ENCODE measurements at regions not wholly inside any gene's neighbourhood (a gene's known extent, or its start where the extent isn't known, plus 50 kb on each side); places are given as distances from the start of the nearest gene placed in this dataset.

DNA sequence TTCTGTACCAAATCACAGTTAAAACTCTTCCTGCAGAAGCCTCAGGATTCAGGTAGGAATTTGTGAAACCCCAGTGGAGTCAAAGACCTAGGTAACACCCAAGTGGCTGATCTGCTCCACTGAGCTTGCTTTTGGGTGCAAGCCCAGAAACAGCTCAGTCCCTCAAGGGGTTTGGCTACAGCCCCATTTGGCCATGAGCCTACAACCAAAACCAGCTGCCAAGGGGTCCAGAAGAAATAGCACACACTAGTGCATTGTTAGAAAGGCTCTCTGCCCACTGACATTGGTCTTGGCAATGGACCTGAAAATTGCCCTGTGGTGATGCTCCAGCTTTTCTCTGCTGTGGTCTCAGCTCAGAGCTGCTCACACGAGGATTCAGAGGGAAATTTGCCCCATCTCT is 577.4 kb upstream of the INTU start:
- TF ChIP-seq, protein P1, sequence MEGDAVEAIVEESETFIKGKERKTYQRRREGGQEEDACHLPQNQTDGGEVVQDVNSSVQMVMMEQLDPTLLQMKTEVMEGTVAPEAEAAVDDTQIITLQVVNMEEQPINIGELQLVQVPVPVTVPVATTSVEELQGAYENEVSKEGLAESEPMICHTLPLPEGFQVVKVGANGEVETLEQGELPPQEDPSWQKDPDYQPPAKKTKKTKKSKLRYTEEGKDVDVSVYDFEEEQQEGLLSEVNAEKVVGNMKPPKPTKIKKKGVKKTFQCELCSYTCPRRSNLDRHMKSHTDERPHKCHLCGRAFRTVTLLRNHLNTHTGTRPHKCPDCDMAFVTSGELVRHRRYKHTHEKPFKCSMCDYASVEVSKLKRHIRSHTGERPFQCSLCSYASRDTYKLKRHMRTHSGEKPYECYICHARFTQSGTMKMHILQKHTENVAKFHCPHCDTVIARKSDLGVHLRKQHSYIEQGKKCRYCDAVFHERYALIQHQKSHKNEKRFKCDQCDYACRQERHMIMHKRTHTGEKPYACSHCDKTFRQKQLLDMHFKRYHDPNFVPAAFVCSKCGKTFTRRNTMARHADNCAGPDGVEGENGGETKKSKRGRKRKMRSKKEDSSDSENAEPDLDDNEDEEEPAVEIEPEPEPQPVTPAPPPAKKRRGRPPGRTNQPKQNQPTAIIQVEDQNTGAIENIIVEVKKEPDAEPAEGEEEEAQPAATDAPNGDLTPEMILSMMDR (IDR thresholded peaks at IDR 0.05; ENCODE audit: insufficient read depth, low read depth, low read length), result no peak
- TF ChIP-seq EZH2 (IDR thresholded peaks at IDR 0.05; ENCODE audit: insufficient read depth, low read length), result no peak
